Mesenchymal stem cell (in vitro differentiated cells and primary cell): ENCODE measurements at regions not wholly inside any gene's neighbourhood (a gene's known extent, or its start where the extent isn't known, plus 50 kb on each side); places are given as distances from the start of the nearest gene placed in this dataset.
A peak's percentile ranks its signal among the peaks of the same experiment; 100 is the strongest.

Experiments used
- DNase-seq: peaks from one replicate; pipeline ENCODE4 v3.0.0-alpha.2; 2013
- H2AFZ ChIP-seq: one replicate; pipeline ENCODE4 v1.6.1; 2013; ENCODE audit warnings: low read depth, mild to moderate bottlenecking, control low read depth, inconsistent platforms, low read length, moderate library complexity
- H2AK5ac ChIP-seq: 2 replicates; pipeline ENCODE4 v1.6.1; 2013; ENCODE audit warnings: low read length, moderate library complexity, mild to moderate bottlenecking, inconsistent platforms; ENCODE audit not compliant: severe bottlenecking
- H2BK120ac ChIP-seq: one replicate; pipeline ENCODE4 v1.6.1; 2013; ENCODE audit warnings: low read depth, mild to moderate bottlenecking, inconsistent platforms, low read length, moderate library complexity
- H2BK12ac ChIP-seq, 2 experiments: one replicate each; pipeline ENCODE4 v1.6.1; 2013; ENCODE audit warnings: inconsistent platforms in 2 of 2, low read length in 2 of 2, mild to moderate bottlenecking in 2 of 2, moderate library complexity in 2 of 2, control low read depth in 1 of 2
- H2BK15ac ChIP-seq: one replicate; pipeline ENCODE4 v1.6.1; 2013; ENCODE audit warnings: mild to moderate bottlenecking, low read depth, inconsistent platforms; ENCODE audit not compliant: poor library complexity, severe bottlenecking
- H2BK5ac ChIP-seq: 2 replicates; pipeline ENCODE4 v1.6.1; 2013; ENCODE audit warnings: low read depth, mild to moderate bottlenecking, low read length, control low read depth, inconsistent platforms; ENCODE audit not compliant: poor library complexity, severe bottlenecking
- H3K14ac ChIP-seq, 2 experiments: one replicate each; pipeline ENCODE4 v1.6.1; 2013; ENCODE audit warnings: inconsistent platforms in 2 of 2, low read length in 2 of 2, control low read depth in 1 of 2, mild to moderate bottlenecking in 1 of 2, moderate library complexity in 1 of 2
- H3K18ac ChIP-seq, 2 experiments: one replicate each; pipeline ENCODE4 v1.6.1; 2013; ENCODE audit warnings: inconsistent platforms in 2 of 2, low read length in 2 of 2, control low read depth in 1 of 2, low read depth in 1 of 2, mild to moderate bottlenecking in 1 of 2
- H3K23ac ChIP-seq, 2 experiments: one replicate each; pipeline ENCODE4 v1.6.1; 2013; ENCODE audit warnings: inconsistent platforms in 2 of 2, low read length in 2 of 2, mild to moderate bottlenecking in 2 of 2, moderate library complexity in 2 of 2, control low read depth in 1 of 2
- H3K27ac ChIP-seq: 2 replicates; pipeline ENCODE4 v1.5.1; 2013; ENCODE audit warnings: mild to moderate bottlenecking, moderate library complexity, low read length, control low read depth, inconsistent platforms; ENCODE audit not compliant: poor library complexity, severe bottlenecking
- H3K27me3 ChIP-seq, 2 experiments: 2 replicates each; pipeline versions ENCODE4 v1.6.1 to v1.7.0; 2013; ENCODE audit warnings: low read length in 2 of 2, mild to moderate bottlenecking in 2 of 2, moderate library complexity in 2 of 2, control low read depth in 1 of 2, inconsistent platforms in 1 of 2; ENCODE audit not compliant: control insufficient read depth in 1 of 2, insufficient read depth in 1 of 2
- H3K36me3 ChIP-seq, 2 experiments: 2 replicates each; pipeline versions ENCODE4 v1.6.1 to v1.7.0; 2013; ENCODE audit warnings: low read length in 2 of 2, control low read depth in 1 of 2, inconsistent platforms in 1 of 2, low read depth in 1 of 2, mild to moderate bottlenecking in 1 of 2; ENCODE audit not compliant: insufficient read depth in 2 of 2, control insufficient read depth in 1 of 2
- H3K4ac ChIP-seq, 2 experiments: one replicate each; pipeline ENCODE4 v1.6.1; 2013; ENCODE audit warnings: inconsistent platforms in 2 of 2, low read length in 2 of 2, mild to moderate bottlenecking in 2 of 2, moderate library complexity in 2 of 2, control low read depth in 1 of 2, low read depth in 1 of 2
- H3K4me1 ChIP-seq: 2 replicates; pipeline ENCODE4 v1.6.1; 2013; ENCODE audit warnings: low read depth, low read length, control low read depth; ENCODE audit not compliant: control insufficient read depth, insufficient read depth
- H3K4me2 ChIP-seq: 2 replicates; pipeline ENCODE4 v1.6.1; 2013; ENCODE audit warnings: low read length, mild to moderate bottlenecking, inconsistent platforms; ENCODE audit not compliant: poor library complexity, severe bottlenecking
- H3K4me3 ChIP-seq, 2 experiments: 2 replicates each; pipeline versions ENCODE4 v1.5.1 to v1.7.0; 2013; ENCODE audit warnings: low read length in 2 of 2, mild to moderate bottlenecking in 2 of 2, control low read depth in 1 of 2, low read depth in 1 of 2; ENCODE audit not compliant: insufficient read depth in 1 of 2
- H3K79me1 ChIP-seq: replicated peaks from 2 replicates; pipeline ENCODE4 v1.6.1; 2013; ENCODE audit warnings: mild to moderate bottlenecking, control low read depth, low read length, inconsistent platforms; ENCODE audit not compliant: poor library complexity, severe bottlenecking
- H3K9ac ChIP-seq: 2 replicates; pipeline ENCODE4 v1.7.0; 2013; ENCODE audit warnings: mild to moderate bottlenecking, low read length, moderate library complexity
- H3K9me3 ChIP-seq: 2 replicates; pipeline ENCODE4 v1.7.0; 2013; ENCODE audit warnings: mild to moderate bottlenecking, low read length; ENCODE audit not compliant: control insufficient read depth
- H4K8ac ChIP-seq: one replicate; pipeline ENCODE4 v1.6.1; 2013; ENCODE audit warnings: inconsistent platforms, mild to moderate bottlenecking, low read length, moderate library complexity
- H4K91ac ChIP-seq: one replicate; pipeline ENCODE4 v1.6.1; 2013; ENCODE audit warnings: mild to moderate bottlenecking, low read length, inconsistent platforms
- WGBS: methylation state at CpG from one replicate; pipeline ENCODE4 v1.1.7; 2013; ENCODE audit warnings: mixed read lengths; 5-methylcytosine and 5-hydroxymethylcytosine counted together

DNA sequence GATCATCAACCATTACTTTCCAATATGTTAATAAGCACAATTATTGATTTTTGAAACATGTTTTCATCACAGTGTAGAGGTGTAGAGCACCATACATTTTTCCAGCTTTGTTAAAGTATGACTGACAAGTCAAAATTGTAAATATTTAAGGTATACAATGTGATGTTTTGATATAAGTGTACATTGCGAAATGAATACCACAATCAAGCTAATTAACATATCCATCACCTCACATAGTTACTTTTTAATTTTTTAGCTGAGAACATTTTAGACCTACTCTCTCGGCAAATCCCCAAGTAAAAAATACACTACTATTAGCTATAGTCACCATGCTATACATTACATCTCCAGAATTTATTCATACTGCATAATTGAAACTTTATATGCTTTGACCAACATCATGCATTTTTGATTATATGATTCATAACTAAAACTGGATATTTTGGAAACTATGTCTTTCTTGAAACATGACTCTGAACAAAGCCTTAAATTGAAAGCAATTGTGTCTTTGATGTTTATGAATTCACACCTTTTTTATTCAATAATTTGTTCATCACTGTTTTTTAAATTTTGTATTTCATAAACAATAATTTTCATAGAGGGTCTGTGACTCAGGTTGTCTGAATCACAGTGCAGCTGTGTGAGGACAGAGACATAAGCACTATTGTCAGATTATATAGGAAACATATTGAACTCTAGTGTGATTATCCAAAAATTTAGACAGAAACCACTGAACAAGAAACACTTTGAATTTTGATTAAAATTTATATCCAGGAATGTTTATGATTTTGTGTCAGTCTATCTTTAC is 486.1 kb downstream of the SEMA3D start:
- H4K91ac ChIP-seq: no peak overlapping the region
- WGBS: 82% methylated on average over 2 of the region's 2 CpGs
- no peak overlapping the region for H2AK5ac ChIP-seq
- H3K18ac ChIP-seq: no peak overlapping the region
- H3K36me3 ChIP-seq: no peaks in the 10 kb centered on the region
- H3K9me3 ChIP-seq: no peaks in the 10 kb centered on the region
- no peak overlapping the region for H2BK12ac ChIP-seq
- no peak for DNase-seq
- H2BK5ac ChIP-seq: no peak overlapping the region
- no peak overlapping the region for H3K23ac ChIP-seq
- H3K14ac ChIP-seq: no peak overlapping the region
- no peak overlapping the region for H3K4me2 ChIP-seq
- no peak overlapping the region for H2AFZ ChIP-seq
- no peaks in the 10 kb centered on the region for H3K79me1 ChIP-seq
- no peaks in the 10 kb centered on the region for H3K27me3 ChIP-seq
- H3K4me3 ChIP-seq: no peak overlapping the region
- H2BK120ac ChIP-seq: no peak overlapping the region
- H3K4me1 ChIP-seq: peaks cover 2% of the 10 kb centered on the region
- no peak overlapping the region for H3K4ac ChIP-seq
- no peak overlapping the region for H3K9ac ChIP-seq
- H4K8ac ChIP-seq: no peak overlapping the region
- H3K27ac ChIP-seq: no peak overlapping the region
- H2BK15ac ChIP-seq: no peak overlapping the region

DNA sequence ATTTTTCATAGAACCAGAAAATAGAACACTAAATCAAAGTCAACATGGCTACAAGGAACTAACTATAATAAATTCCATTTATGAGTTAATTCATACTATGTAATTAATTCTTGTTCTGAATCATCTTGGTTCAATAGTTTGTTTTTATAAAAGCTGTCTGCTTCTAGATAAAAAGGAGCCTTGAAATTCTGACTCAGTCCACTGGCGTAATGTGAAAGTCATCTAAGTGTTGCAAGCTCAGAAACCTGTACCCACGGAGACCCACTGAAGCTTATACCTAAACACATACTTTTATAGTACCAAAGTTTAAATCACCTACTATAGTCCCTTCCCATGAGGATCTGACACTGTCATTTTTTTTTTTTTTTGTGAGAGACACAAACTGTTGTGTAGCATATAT is 489.4 kb downstream of the SEMA3D start:
- no peak overlapping the region for H2BK15ac ChIP-seq
- no peaks in the 10 kb centered on the region for H3K27me3 ChIP-seq
- H3K9ac ChIP-seq: no peak overlapping the region
- no peak overlapping the region for H3K4me3 ChIP-seq
- no peak overlapping the region for H2AFZ ChIP-seq
- H3K4me2 ChIP-seq: no peak overlapping the region
- no peak overlapping the region for H2AK5ac ChIP-seq
- H2BK120ac ChIP-seq: no peak overlapping the region
- H3K4ac ChIP-seq: no peak overlapping the region
- H4K8ac ChIP-seq: no peak overlapping the region
- no peak overlapping the region for H3K18ac ChIP-seq
- H3K9me3 ChIP-seq: peaks cover 5% of the 10 kb centered on the region
- no peaks in the 10 kb centered on the region for H3K79me1 ChIP-seq
- H2BK12ac ChIP-seq: no peak overlapping the region
- no peak overlapping the region for H3K23ac ChIP-seq
- H4K91ac ChIP-seq: no peak overlapping the region
- H3K14ac ChIP-seq: no peak overlapping the region
- WGBS: 12% methylated on average over 2 of the region's 2 CpGs
- H3K4me1 ChIP-seq: peaks cover 2% of the 10 kb centered on the region
- H3K36me3 ChIP-seq: no peaks in the 10 kb centered on the region
- no peak overlapping the region for H3K27ac ChIP-seq
- DNase-seq: peak; percentile 79
- H2BK5ac ChIP-seq: no peak overlapping the region

DNA sequence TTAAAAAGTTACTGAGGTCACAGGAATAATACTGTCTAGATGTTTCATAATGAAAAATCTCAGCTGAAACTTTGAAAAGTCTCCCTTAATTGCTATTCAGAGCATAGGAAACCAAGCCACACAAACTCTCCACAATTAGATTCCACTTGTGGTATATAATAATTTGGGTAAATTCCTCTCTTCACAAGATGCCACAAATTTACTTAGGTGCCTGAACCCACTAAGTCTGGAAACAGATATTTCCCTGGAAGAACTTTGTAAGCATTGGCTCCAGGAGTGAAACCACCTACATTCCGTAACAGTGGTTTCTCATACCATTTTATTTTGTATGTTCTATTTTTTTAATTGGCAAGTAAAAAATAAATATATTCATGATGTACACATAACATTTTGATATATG is 493.4 kb downstream of the SEMA3D start:
- H3K9me3 ChIP-seq: peaks cover 5% of the 10 kb centered on the region
- no CpG with 5 or more reads among the region's 1 CpG for WGBS

DNA sequence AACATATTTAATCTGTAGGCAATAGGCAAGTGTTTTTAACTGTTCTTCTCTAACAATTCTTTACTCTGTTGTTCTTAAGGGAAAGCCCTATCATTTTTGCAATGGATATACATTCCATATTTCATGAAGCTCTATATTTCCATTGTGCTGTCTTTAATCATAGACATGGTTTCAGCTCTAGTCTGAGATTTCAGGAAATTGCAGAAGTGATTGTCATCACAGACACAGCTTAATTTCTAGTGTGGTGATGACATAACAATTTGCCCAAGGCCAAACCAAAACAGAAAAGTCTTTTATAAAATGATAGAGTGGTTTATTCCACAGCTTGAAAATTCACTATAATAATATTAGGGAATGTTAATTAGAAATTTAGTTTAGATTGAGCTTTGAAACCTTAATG is 494.1 kb upstream of the SEMA3A start:
- no peak overlapping the region for H2BK120ac ChIP-seq
- no peaks in the 10 kb centered on the region for H3K4me1 ChIP-seq
- H3K4me3 ChIP-seq: no peak overlapping the region
- H2BK5ac ChIP-seq: no peak overlapping the region
- no peak overlapping the region for H2AFZ ChIP-seq
- H3K9me3 ChIP-seq: no peaks in the 10 kb centered on the region
- no peak overlapping the region for H2AK5ac ChIP-seq
- H3K27me3 ChIP-seq: no peaks in the 10 kb centered on the region
- no peaks in the 10 kb centered on the region for H3K79me1 ChIP-seq
- H2BK15ac ChIP-seq: no peak overlapping the region
- no peak overlapping the region for H3K23ac ChIP-seq
- H3K14ac ChIP-seq: no peak overlapping the region
- H3K36me3 ChIP-seq: no peaks in the 10 kb centered on the region
- H3K18ac ChIP-seq: no peak overlapping the region
- peak; percentile 12 for DNase-seq
- H3K4ac ChIP-seq: no peak overlapping the region
- no peak overlapping the region for H2BK12ac ChIP-seq
- no peak overlapping the region for H4K8ac ChIP-seq
- no peak overlapping the region for H3K27ac ChIP-seq
- no peak overlapping the region for H3K4me2 ChIP-seq
- no peak overlapping the region for H4K91ac ChIP-seq
- H3K9ac ChIP-seq: no peak overlapping the region

More for the DNA sequence above, 493.4 kb downstream of the SEMA3D start:
- Histone ChIP-seq H3K36me3 (no peaks in the 10 kb centered on the region), H3K27me3 (no peaks in the 10 kb centered on the region), H3K4me3 (no peak overlapping the region), H2AFZ (no peak overlapping the region), H2BK5ac (no peak overlapping the region), H2BK12ac (no peak overlapping the region), H3K27ac (no peak overlapping the region), H3K23ac (no peak overlapping the region), H2AK5ac (no peak overlapping the region), H3K79me1 (no peaks in the 10 kb centered on the region), H3K14ac (no peak overlapping the region), H4K91ac (no peak overlapping the region), H3K18ac (no peak overlapping the region), H2BK15ac (no peak overlapping the region), H3K4ac (no peak overlapping the region), H2BK120ac (no peak overlapping the region), H3K4me1 (no peaks in the 10 kb centered on the region), H3K9ac (no peak overlapping the region), H4K8ac (no peak overlapping the region), H3K4me2 (no peak overlapping the region)
- DNase-seq: no peak
